GM21360 (cell line): ENCODE measurements at regions not wholly inside any gene's neighbourhood (a gene's known extent, or its start where the extent isn't known, plus 50 kb on each side); places are given as distances from the start of the nearest gene placed in this dataset.

Experiments
- ATAC-seq: cut with Tn5 transposase; IDR thresholded peaks from one replicate; pipeline ENCODE4 v1.9.1; 2021; ENCODE audit warnings: mild to moderate bottlenecking, moderate library complexity; ENCODE audit not compliant: unreplicated experiment

- ATAC-seq: no peak
Observed at GRCh38 chr3:159798951-159799350, 189.7 kb upstream of the IL12A start.

GRCh38 chr3:159800434-159801155 is 188.0 kb upstream of the IL12A start:
- ATAC-seq: no peak

GRCh38 chr3:159802864-159803263 is 185.8 kb upstream of the IL12A start:
- ATAC-seq: no peak

GRCh38 chr3:159803459-159803858 is 185.2 kb upstream of the IL12A start:
- no peak for ATAC-seq

- peak; percentile 99 for ATAC-seq
Observed at GRCh38 chr3:159804726-159805410, 183.8 kb upstream of the IL12A start.

- peak; percentile 13 for ATAC-seq
Observed at GRCh38 chr3:159805411-159805772, 183.2 kb upstream of the IL12A start.

- no peak for ATAC-seq
Observed at GRCh38 chr3:159806412-159806811, 182.2 kb upstream of the IL12A start.

- no peak for ATAC-seq
Observed at GRCh38 chr3:159807137-159808040, 181.2 kb upstream of the IL12A start.

- no peak for ATAC-seq
Observed at GRCh38 chr3:159813822-159814531, 174.7 kb upstream of the IL12A start.

GRCh38 chr3:159816512-159816911 is 172.1 kb upstream of the IL12A start:
- ATAC-seq: no peak

GRCh38 chr3:159817126-159817525 is 171.5 kb upstream of the IL12A start:
- no peak for ATAC-seq

GRCh38 chr3:159817571-159817970 is 171.1 kb upstream of the IL12A start:
- ATAC-seq: no peak

GRCh38 chr3:159818399-159818798 is 170.2 kb upstream of the IL12A start:
- no peak for ATAC-seq

- peak; percentile 45 for ATAC-seq
Observed at GRCh38 chr3:159818997-159819500, 169.6 kb upstream of the IL12A start.

GRCh38 chr3:159819676-159820075 is 169.0 kb upstream of the IL12A start:
- ATAC-seq: peak; percentile 19

- ATAC-seq: no peak
Observed at GRCh38 chr3:159821110-159821509, 167.5 kb upstream of the IL12A start.

- ATAC-seq: no peak
Observed at GRCh38 chr3:159821736-159822135, 166.9 kb upstream of the IL12A start.

GRCh38 chr3:159823780-159824179 is 164.9 kb upstream of the IL12A start:
- no peak for ATAC-seq

GRCh38 chr3:159824333-159824732 is 164.3 kb upstream of the IL12A start:
- no peak for ATAC-seq

GRCh38 chr3:159825216-159825854 is 163.3 kb upstream of the IL12A start:
- ATAC-seq: no peak
